ENCODE measurements at regions not wholly inside any gene's neighbourhood (a gene's known extent, or its start where the extent isn't known, plus 50 kb on each side); places are given as distances from the start of the nearest gene placed in this dataset.

GRCh38 chr3:56883828-56884227 is 82.1 kb upstream of the ARHGEF3 start:
- no peak overlapping the region for H2AFZ ChIP-seq (ENCODE audit: low read depth, low read length)
- H3K27ac ChIP-seq (ENCODE audit: low read length), result no peak overlapping the region
- peaks cover 41% of the 10 kb centered on the region for H3K79me2 ChIP-seq (ENCODE audit: insufficient read depth, low read length)
- TF ChIP-seq CTCF (IDR thresholded peaks at IDR 0.05; ENCODE audit: borderline replicate concordance, extremely low read depth, low read length, poor library complexity, severe bottlenecking), result no peak
- TF ChIP-seq EZH2 (IDR thresholded peaks at IDR 0.05; ENCODE audit: borderline replicate concordance, low read depth, low read length, severe bottlenecking), result no peak
- H4K20me1 ChIP-seq (ENCODE audit: insufficient read depth, low read length), result peaks cover 4% of the 10 kb centered on the region; the same call in 1 of the 2 replicates
- H3K4me2 ChIP-seq (ENCODE audit: insufficient read depth, low read length), result no peak overlapping the region
- no peak overlapping the region for H3K9ac ChIP-seq (ENCODE audit: low read depth, low read length)
- no peaks in the 10 kb centered on the region for H3K27me3 ChIP-seq (ENCODE audit: insufficient read depth, low read length, poor library complexity)
- no peak for ATAC-seq (ENCODE audit: insufficient read depth, low read depth)
- no peak overlapping the region for H3K4me3 ChIP-seq (ENCODE audit: low read depth in 1 of 2, low read length in 2 of 2)
- DNase-seq, result no peak
- no peaks in the 10 kb centered on the region for H3K9me3 ChIP-seq (ENCODE audit: insufficient read depth, low read length, severe bottlenecking)
- H3K36me3 ChIP-seq (ENCODE audit: insufficient read depth, low read length), result peaks cover 17% of the 10 kb centered on the region
- H3K4me1 ChIP-seq (ENCODE audit: insufficient read depth, low read length), result peaks cover 18% of the 10 kb centered on the region

- Histone ChIP-seq H3K27ac (ENCODE audit: low read length) (no peak overlapping the region), H3K9ac (ENCODE audit: low read depth, low read length) (no peak overlapping the region), H3K4me1 (ENCODE audit: insufficient read depth, low read length) (peaks cover 12% of the 10 kb centered on the region), H4K20me1 (ENCODE audit: insufficient read depth, low read length) (peaks cover 4% of the 10 kb centered on the region; the same call in 1 of the 2 replicates), H3K36me3 (ENCODE audit: insufficient read depth, low read length) (peaks cover 17% of the 10 kb centered on the region), H3K4me3 (ENCODE audit: low read depth in 1 of 2, low read length in 2 of 2) (no peak overlapping the region), H2AFZ (ENCODE audit: low read depth, low read length) (no peak overlapping the region), H3K27me3 (ENCODE audit: insufficient read depth, low read length, poor library complexity) (no peaks in the 10 kb centered on the region), H3K4me2 (ENCODE audit: insufficient read depth, low read length) (no peak overlapping the region), H3K79me2 (ENCODE audit: insufficient read depth, low read length) (peaks cover 35% of the 10 kb centered on the region), H3K9me3 (ENCODE audit: insufficient read depth, low read length, severe bottlenecking) (no peaks in the 10 kb centered on the region)
- DNase-seq (no peak), ATAC-seq (ENCODE audit: insufficient read depth, low read depth) (no peak)
- TF ChIP-seq EZH2 (IDR thresholded peaks at IDR 0.05; ENCODE audit: borderline replicate concordance, low read depth, low read length, severe bottlenecking) (no peak), CTCF (IDR thresholded peaks at IDR 0.05; ENCODE audit: borderline replicate concordance, extremely low read depth, low read length, poor library complexity, severe bottlenecking) (no peak)
Measured at GRCh38 chr3:56882896-56883295, 81.1 kb upstream of the ARHGEF3 start.

- no peaks in the 10 kb centered on the region for H3K9me3 ChIP-seq (ENCODE audit: insufficient read depth, low read length, severe bottlenecking)
- DNase-seq, result no peak
- peaks cover 1% of the 10 kb centered on the region; the same call in 1 of the 2 replicates for H3K4me1 ChIP-seq (ENCODE audit: insufficient read depth, low read length)
- peaks cover 15% of the 10 kb centered on the region for H3K36me3 ChIP-seq (ENCODE audit: insufficient read depth, low read length)
- no peak overlapping the region for H3K4me3 ChIP-seq (ENCODE audit: low read depth in 1 of 2, low read length in 2 of 2)
- ATAC-seq (ENCODE audit: insufficient read depth, low read depth), result no peak
- no peak overlapping the region for H3K4me2 ChIP-seq (ENCODE audit: insufficient read depth, low read length)
- H3K27me3 ChIP-seq (ENCODE audit: insufficient read depth, low read length, poor library complexity), result no peaks in the 10 kb centered on the region
- H3K27ac ChIP-seq (ENCODE audit: low read length), result no peak overlapping the region
- H2AFZ ChIP-seq (ENCODE audit: low read depth, low read length), result no peak overlapping the region
- H3K79me2 ChIP-seq (ENCODE audit: insufficient read depth, low read length), result peaks cover 28% of the 10 kb centered on the region
- H3K9ac ChIP-seq (ENCODE audit: low read depth, low read length), result no peak overlapping the region
- H4K20me1 ChIP-seq (ENCODE audit: insufficient read depth, low read length), result peaks cover 4% of the 10 kb centered on the region; the same call in 1 of the 2 replicates
- no peak for TF ChIP-seq CTCF (IDR thresholded peaks at IDR 0.05; ENCODE audit: borderline replicate concordance, extremely low read depth, low read length, poor library complexity, severe bottlenecking)
Measured at GRCh38 chr3:56881841-56882240, 80.1 kb upstream of the ARHGEF3 start.
